HL-60 (cell line): ENCODE measurements at regions not wholly inside any gene's neighbourhood (a gene's known extent, or its start where the extent isn't known, plus 50 kb on each side); places are given as distances from the start of the nearest gene placed in this dataset.

ENCODE experiments used
- POLR2AphosphoS5 ChIP-seq: IDR thresholded peaks from 2 replicates; pipeline ENCODE4 v1.6.1; 2012; ENCODE audit warnings: low read depth
- TF ChIP-seq, protein P1 (sequence below): IDR thresholded peaks from one replicate; pipeline ENCODE4 v1.5.1; 2011; ENCODE audit warnings: low read length, control low read depth, inconsistent platforms; ENCODE audit not compliant: insufficient read depth
- TF ChIP-seq, protein P2 (sequence below): IDR thresholded peaks from 2 replicates; pipeline ENCODE4 v1.6.1; 2012; ENCODE audit warnings: low read depth; ENCODE audit not compliant: insufficient replicate concordance

DNA sequence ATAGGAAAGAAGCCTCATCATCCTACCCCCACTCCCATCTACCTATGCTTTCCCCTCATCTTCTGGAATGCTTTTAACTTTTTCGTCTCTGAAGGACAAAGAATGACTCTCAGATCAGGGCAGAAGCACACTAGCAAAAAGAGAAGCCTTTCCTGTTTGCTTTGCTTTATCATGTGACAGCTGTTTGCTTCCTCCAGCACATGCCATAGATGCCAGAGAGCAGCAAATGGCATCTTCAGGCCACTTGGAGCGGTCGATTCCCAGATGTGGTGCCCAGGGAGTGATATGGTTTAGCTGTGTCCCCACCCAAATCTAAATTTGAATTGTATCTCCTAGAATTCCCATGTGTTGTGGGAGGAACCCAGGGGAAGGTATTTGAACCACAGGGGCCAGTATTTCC is 294.8 kb downstream of the GADD45G start:
- TF ChIP-seq, protein P1, sequence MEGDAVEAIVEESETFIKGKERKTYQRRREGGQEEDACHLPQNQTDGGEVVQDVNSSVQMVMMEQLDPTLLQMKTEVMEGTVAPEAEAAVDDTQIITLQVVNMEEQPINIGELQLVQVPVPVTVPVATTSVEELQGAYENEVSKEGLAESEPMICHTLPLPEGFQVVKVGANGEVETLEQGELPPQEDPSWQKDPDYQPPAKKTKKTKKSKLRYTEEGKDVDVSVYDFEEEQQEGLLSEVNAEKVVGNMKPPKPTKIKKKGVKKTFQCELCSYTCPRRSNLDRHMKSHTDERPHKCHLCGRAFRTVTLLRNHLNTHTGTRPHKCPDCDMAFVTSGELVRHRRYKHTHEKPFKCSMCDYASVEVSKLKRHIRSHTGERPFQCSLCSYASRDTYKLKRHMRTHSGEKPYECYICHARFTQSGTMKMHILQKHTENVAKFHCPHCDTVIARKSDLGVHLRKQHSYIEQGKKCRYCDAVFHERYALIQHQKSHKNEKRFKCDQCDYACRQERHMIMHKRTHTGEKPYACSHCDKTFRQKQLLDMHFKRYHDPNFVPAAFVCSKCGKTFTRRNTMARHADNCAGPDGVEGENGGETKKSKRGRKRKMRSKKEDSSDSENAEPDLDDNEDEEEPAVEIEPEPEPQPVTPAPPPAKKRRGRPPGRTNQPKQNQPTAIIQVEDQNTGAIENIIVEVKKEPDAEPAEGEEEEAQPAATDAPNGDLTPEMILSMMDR, result no peak
- TF ChIP-seq, protein P2, sequence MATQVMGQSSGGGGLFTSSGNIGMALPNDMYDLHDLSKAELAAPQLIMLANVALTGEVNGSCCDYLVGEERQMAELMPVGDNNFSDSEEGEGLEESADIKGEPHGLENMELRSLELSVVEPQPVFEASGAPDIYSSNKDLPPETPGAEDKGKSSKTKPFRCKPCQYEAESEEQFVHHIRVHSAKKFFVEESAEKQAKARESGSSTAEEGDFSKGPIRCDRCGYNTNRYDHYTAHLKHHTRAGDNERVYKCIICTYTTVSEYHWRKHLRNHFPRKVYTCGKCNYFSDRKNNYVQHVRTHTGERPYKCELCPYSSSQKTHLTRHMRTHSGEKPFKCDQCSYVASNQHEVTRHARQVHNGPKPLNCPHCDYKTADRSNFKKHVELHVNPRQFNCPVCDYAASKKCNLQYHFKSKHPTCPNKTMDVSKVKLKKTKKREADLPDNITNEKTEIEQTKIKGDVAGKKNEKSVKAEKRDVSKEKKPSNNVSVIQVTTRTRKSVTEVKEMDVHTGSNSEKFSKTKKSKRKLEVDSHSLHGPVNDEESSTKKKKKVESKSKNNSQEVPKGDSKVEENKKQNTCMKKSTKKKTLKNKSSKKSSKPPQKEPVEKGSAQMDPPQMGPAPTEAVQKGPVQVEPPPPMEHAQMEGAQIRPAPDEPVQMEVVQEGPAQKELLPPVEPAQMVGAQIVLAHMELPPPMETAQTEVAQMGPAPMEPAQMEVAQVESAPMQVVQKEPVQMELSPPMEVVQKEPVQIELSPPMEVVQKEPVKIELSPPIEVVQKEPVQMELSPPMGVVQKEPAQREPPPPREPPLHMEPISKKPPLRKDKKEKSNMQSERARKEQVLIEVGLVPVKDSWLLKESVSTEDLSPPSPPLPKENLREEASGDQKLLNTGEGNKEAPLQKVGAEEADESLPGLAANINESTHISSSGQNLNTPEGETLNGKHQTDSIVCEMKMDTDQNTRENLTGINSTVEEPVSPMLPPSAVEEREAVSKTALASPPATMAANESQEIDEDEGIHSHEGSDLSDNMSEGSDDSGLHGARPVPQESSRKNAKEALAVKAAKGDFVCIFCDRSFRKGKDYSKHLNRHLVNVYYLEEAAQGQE, result no peak
- TF ChIP-seq POLR2AphosphoS5, result no peak
